NCI-H2171 treated with DMSO at 0.1 percent for 48 hours (cell line): ENCODE measurements at regions not wholly inside any gene's neighbourhood (a gene's known extent, or its start where the extent isn't known, plus 50 kb on each side); places are given as distances from the start of the nearest gene placed in this dataset.
A peak's percentile ranks its signal among the peaks of the same experiment; 100 is the strongest.
"Not testable (repeated sequence)": the region's sequence is repeated elsewhere in the genome, so short reads cannot be mapped to it uniquely, and the experiment has no call there.

Experiments
- DNase-seq: peaks from one replicate; lab custom pipeline; 2025; lab: John Stamatoyannopoulos, UW

DNA sequence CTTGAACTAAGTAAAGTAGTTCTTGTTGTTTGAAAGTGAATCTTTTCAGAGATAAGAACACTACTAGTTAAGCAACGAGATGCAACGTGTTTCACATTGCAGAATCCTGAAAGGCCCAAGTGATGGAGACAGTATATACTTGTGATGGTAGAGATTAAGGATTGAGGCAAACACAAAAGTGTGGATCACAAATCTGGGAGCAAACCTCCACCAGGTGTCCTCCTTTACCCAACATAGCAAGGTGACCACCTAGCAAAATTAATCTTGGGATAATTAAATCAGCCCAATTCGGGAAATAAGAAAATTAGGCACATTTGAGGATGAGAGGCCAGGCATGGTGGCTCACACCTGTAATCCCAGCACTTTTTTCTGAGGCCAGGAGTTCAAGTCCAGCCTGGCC is 563.9 kb downstream of the DACH1 start:
- DNase-seq, result peak; percentile 25

DNA sequence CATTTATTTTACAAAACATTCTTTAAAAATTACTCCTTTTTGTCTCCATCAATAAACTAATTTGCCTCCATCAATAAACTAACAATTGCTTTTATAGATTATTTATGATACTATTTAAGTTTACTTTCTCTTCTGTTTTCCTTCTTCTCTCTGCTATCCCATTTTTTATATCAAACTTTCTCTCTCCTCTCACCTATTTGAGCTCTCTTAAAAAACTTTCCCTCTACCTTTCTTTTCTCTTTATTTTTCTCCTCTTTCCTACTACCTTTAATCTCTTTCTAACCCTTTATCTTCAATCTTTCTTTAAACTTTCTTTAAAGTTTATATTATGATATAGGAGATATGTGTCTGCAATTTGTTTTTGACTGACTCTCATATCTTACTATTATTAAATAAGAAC is 566.4 kb downstream of the DACH1 start:
- DNase-seq, result no peak

DNA sequence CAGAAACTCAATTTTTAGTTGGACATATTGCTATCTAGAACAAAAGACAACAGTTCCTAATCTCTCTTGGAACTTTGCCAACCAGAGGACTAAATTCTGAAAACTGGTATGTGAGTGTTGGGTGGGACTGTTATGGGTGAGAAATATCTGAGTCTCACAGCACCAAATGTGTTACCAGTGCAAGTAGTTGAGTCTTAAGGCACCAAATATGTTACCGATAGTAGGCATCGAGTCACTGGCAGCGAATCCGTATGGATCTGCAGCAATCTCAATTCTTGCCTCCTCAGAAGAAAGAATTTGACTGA is 575.2 kb downstream of the DACH1 start:
- peak; percentile 11 for DNase-seq

DNA sequence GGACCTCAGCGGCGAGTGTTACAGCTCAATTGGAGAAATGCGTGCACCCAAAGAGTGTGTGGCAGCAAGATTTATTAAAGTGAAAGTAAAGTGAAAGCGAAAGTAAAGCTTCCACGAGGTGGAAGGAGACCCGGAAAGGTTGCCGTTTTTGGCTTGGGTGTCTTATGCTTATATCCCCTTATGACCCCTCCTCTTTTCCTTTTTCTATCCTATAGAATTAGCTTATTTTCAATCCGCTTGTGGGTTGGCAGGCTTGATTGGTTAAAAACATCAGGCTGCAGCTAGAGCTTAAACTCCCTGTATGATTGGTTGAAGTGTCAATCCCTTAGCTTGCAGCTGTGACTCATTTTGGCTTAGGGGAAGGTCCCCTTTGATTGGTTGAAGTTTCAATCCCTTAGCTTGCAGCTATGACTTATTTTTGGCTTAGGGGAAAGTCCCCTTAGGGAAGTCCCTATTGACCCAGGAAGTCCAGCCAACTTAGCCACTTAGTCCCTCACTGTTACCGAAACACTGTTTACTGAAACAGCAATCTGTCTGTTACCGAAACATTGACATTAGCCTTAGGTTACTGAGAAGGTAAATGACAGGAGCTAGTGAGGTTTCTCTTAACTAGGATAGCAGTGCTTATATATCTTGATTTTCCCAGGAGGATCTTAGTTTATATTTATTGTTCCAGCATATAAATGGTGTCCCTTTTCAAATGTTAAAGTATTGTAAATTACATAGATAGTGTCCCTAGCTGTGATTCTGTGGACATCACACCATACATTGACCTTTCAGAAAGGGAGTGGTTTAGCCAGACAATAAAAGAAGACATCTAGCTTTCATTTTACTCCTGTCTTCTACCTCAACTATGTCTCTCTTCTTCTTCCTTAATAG is 575.8 kb downstream of the DACH1 start:
- no peak for DNase-seq

DNA sequence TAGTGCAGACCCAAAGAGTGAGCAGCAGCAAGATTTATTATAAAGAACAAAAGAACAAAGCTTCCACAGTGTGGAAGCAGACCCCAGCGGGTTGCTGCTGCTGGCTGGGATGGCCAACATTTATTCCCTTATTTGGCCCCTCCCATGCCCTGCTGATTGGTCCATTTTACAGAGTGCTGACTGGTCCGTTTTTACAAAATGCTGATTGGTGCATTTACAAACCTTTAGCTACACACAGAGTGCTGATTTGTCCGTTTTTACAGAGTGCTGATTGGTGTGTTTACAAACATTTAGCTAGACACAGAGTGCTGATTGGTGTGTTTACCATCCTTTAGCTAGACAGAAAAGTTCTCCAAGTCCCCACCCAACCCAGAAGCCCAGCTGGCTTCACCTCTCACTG is 577.0 kb downstream of the DACH1 start:
- not testable (repeated sequence) for DNase-seq

DNA sequence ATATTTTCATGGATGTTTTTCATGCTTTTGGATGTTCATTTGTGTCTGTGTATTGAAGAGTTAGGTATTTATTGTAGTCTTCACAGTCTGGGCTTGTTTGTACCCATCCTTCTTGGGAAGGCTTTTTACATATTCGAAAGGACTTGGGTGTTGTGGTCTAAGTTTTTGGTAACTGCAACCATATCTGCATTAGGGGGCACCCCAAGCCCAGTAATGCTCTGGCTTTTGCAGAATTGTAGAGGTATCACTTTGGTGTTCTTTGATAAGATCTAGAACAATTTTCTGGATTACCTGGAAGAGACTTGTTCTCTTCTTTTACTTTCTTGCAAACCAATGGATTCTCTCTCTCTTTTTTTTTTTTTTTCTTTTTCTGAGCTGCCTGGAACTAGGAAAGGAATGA is 581.3 kb downstream of the DACH1 start:
- no peak for DNase-seq

DNA sequence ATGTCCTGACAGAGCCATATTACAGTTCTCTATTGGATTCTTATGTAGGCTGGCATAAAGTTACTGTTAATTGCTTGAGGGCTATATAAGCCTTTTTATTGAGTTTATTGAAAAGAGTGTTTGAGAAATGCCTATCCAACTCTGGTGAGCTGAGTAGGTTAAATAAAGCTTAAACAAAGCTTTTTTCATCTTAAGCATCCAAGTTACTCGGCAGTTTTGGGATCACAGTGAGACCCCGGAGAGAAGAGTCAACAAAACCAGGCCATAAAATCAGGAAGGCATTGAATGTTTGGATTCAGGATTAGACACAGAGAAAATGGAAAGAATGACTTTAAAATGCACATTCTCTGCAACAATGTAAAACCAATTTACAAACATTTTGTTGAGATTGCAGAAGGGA is 588.5 kb downstream of the DACH1 start:
- DNase-seq, result no peak

DNA sequence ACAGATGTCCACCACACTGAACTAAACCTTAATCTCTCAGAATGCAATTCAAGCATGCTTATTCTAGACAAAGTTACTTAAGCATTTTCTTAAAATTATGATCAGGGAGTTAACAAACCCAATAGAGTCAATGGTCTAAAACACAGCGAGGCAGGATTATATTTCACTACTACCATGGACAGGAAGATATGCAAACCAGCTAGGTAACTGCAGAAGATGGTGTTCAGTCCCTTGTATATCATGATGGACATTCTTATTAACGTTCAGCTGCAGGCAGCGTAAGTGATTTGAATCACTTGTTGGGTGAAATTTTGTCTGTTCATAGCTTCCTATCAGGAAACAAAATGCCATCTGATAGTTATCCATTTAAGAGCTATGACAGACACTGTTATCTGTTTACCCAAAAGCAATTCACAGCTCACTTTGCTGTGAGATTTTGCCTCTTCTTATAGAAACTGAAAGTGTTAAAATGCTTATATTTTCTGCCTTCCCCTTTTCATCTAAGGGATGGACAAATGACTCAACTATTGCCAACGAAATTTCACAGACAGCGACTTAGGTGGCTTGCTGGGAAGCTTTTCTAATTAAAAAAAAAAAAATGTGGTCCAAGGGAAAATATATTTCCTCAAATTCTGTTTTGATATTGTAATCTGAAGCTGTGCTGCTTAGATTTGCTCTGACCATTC is 591.9 kb downstream of the DACH1 start:
- DNase-seq, result no peak

DNA sequence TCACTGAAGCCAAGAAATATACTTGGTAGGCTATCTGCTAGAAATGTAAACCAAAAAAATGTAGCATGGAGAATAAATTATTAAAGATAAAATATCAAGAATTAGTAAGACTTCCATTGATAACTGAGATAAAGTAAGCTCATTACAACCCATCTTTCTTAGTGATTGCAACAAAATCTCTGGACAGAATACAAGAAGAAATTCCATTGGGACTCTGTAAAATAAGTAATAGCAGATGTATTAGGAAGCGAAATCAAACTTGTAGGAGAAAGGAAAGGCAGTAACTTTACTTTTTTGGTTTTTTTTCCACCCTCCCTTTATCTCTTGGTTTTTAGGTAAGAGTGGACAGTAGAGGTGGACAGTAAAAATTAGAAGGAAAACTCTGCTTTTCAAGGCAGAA is 605.7 kb downstream of the DACH1 start:
- DNase-seq, result no peak

DNA sequence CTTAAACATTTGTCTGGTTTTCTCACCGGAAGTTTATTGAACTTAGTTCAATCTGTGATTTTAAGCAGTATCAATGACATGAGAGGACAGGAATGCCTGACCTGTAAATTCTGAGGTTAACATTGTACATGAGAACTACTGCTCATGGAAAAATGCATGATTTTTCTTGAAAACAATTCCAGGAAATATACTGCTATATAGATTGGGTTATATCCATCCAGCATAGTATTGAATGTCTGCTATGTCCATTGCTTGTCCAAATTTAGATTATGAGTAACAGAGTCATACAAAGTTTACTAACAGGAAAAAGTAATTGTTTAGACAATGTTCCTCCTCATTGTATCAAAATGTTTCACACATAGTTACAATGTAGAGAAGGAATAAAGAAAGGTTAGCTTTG is 606.8 kb downstream of the DACH1 start:
- no peak for DNase-seq

DNA sequence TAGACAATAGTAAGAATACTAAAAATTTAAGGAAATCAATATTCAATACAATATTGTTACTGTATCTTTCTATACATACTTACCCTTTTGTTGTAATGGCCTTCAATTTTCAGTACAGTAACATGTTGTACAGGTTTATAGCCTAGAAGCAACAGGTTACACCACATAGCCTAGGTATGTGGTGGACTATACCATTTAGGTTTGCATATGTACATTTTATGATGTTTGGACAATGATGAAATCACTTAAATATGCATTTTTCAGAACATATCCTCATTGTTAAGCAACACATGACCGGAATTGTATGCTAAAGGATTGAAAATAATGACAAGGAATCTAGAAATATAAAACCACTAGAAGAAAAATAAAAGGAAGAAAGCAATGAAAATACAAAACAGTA is 611.4 kb downstream of the DACH1 start:
- no peak for DNase-seq

DNA sequence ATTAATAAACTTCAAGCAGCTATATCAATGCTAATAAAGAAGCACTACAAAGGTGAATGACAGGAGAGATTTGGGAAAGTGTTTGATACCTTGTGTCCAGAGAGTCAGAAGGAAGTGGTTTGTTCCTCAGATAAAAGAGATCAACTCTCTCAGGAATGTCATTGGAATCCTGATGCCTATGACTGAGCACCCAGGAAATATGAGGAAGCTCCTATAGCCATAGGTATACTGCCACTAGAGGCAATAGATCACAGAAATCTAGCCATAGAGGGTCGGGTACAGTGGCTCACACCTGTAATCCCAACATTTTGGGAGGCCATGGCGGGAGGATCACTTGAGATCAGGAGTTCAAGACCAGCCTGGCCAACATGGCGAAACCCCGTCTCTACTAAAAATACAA is 612.6 kb downstream of the DACH1 start:
- no peak for DNase-seq

DNA sequence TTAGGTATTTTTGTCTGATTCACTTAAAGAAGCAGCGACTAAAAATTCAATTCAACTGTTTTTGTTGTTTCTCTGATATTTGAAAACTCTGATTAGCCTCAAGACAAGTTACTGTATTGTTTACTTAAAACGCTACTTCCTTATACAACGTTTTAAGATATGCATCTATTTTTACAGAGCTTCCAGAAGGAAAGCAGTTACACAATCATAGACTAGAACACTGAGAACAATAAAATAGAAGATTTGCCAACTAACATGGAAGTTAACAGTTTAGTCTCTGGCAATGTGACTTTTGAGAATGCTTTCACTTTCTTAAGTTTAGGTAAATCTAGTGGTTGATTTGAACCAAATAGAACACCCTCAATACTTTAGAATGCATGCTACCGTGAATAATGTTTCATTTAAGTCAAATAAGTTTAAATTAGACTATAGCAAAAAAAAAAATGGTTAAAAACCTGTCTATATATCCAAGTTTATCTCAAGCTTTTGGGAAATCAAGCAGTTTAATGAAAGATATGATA is 614.8 kb downstream of the DACH1 start:
- no peak for DNase-seq

DNA sequence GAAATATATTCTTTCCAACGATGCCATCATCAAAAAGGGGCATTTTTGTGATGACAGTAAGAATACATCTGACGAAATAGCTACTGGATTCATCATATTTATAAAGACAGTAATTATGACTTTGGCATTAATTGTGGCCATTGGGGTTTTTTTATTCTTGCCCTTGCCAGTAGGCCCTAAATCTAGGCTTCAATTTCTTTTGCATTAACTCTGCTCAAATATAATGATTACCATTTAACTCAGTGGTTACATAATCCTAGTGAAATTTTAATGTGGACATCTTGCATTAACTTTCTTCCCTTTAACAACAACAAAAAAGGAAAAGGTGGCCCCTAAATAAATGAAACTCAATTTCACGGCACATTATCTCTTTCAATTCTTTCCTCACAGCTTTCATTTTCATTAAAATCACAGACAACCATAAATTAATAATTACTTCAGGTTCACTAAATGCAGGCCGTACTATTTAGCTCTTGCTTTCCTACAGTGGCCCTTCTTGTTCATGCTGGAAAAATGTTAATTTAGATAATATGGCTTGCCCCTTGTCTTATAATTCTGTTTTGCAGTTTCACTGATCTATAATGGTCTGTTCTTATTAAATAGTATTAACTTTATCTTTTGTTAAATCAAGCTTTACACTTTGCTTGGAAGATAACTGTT is 615.6 kb downstream of the DACH1 start:
- DNase-seq, result no peak

DNA sequence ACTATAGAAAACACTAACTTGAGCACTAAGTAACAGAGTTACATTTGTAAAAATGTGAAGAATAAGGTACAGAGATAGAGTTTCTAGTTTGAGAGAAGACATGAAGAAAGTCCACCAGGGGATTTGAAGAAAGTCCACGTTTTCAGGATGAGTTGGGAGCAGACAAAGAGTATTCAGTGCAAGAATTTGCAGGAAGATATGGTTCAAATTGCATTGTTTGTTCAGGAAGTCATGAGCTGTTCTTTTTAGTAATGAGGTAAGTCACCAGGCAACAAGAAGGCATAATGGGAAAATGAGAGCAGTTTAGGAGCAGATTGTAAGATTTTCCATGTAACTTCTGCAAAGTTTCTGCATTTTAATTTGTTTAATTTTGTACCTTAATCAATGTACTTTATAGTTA is 618.0 kb downstream of the DACH1 start:
- no peak for DNase-seq

DNA sequence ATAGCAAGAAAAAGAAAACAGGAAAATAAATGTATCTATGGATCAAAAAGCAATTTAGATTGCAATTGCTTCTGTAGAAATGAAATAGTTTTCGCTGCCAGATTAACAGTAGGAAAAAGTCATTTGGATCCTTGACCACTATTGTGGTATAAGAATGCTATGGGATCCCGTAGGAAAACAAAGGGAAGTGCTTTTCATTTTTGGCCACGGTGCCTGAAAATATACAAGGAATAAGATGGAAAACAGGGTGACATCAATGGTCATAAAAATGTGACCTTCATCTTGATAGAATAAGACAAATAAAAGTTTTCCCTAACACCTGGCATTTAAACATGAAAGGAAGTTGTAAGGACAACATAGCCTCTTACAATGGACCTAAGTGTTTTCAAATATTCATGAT is 622.8 kb downstream of the DACH1 start:
- no peak for DNase-seq

DNA sequence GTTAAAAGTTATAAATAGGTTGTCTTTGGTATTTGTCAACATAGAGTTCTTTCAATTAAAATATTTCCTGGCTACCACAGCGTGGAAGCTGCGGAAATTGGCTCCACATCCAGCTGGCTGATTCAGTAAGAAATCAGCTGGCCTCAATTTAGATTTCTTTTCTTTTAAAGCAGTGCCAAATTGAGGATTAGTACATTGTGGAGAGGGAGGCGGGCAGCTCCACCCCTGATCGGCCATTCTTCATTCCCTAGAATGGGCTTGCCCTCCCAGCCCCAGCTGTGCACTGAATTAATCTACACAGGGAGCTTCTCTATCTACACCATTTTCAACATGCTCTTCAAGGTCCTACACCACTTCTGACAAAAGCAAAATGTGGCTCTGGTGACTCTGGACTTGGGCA is 624.8 kb downstream of the DACH1 start:
- no peak for DNase-seq

DNA sequence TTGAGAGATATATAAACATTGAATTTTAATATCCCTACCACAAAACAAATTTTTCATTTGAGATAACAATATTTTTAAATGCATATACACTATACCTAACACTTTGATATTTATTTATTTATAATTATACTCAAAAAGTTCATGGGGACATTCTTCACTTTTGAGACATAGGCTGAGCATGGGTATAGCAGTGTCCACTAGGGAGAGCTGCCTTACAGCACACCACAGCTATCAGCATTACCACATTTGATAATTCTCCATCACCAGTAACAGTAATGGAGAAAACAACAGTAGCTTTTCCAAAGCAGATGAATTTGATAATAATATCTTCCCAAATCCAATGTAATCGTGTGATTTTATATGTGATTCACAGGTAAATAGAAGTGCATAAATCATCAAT is 626.1 kb downstream of the DACH1 start:
- DNase-seq, result peak; percentile 35

DNA sequence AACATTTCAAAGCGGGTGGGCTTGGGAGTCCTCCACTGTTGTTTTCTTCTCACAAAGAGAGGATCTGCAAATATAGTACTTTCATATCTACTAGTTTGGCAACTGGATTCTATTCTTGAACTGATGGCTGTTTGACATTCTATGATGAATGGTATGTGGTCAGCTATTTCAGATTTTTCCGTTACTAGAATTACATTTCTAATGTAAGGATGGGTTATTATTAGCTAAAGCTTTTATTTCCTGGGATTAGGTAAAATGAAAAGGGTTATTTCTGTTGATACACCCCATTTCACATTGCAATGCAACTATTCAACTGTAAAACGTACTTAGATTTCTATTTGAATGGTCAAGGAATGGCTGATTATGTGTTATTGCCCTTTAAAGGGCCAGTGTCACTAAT is 629.7 kb downstream of the DACH1 start:
- no peak for DNase-seq

DNA sequence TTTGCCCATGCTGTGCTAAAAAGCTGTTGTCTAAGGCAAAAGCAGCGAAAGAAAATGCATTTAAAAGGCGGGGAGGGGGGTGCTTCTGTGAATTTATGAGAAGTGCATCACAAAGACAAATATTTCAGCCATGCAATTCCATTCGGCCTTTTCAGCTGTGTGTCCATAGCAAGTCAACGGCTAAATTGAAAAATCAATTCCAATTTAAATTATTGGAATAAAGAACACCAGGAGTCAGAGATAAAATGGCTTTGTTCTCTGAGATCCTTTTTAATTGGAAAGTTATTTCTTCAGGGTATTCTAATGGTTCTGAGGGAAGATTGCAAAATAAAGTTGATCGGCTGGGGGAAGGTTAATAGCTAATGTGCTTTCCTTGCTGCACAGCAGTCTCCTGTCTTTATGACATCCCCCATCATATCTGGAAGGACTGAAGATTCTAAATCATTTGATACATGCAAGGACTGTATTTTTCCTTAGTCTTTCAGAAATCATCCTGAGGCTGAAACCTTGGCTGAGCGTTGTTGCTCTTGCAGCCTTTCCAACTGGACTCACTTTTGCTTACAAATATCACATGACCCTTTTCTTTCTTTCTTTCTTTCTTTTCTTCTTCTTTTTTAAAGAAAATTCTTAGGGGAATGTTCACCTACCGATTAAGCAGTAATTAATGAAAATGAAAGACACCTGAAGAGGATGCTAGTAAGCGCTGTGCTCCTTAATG is 647.1 kb downstream of the DACH1 start:
- no peak for DNase-seq

DNA sequence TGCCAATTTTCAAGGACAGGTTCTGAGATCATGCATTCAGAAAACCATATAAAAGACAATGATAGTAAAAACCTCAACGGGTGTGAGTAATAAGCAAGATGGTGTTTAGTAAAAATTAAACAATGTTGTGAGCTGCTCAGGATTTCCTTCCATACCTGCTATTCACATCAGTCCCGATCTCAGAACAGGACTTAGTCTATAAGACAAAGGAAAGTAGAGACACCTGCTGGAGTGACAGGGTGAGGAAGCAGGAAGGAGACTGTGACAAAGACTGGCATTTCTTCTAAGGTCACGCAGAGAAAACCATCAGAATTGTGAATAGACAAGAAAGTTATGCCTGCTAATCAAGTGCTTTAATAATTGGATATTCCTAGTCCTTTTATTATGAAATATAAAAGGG is 648.0 kb downstream of the DACH1 start:
- DNase-seq, result peak; percentile 79

DNA sequence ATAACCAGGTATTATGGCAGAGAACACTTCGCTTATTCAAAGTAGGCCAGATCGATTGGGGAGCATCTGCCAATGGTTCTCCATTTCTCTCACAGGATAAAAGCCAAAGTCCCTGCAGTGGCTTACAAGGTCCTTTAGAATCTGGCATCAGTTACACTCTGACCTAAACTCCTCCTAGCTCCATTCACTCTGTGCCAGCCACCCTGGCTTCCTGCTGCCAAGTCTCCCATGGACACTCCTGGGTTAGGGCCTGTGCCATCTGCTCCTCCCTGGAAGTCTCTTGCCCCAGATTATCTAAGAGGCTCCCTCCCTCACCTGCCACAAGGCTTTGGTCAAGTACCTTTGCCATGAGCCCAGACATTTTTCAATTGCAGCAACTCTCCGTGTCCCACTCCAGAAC is 649.2 kb downstream of the DACH1 start:
- peak; percentile 32 for DNase-seq
